Upper lobe of left lung (tissue), 4 donors: ENCODE measurements at regions not wholly inside any gene's neighbourhood (a gene's known extent, or its start where the extent isn't known, plus 50 kb on each side); places are given as distances from the start of the nearest gene placed in this dataset.

Experiments used
- EP300 ChIP-seq, 4 donors: sonication (generic); formaldehyde crosslinking; IDR thresholded peaks; one replicate each; pipeline ENCODE4 v1.5.1; 2017; ENCODE audit warnings: antibody characterized with exemption in 4 of 4, control low read depth in 2 of 4
- POLR2A ChIP-seq, 4 donors: fragments of 450-650 bp; IDR thresholded peaks; one replicate each; pipeline ENCODE4 v1.5.1; 2016 to 2017; ENCODE audit warnings: antibody characterized with exemption in 4 of 4, mild to moderate bottlenecking in 2 of 4
- POLR2AphosphoS5 ChIP-seq, 2 donors: sonication (generic); formaldehyde crosslinking; IDR thresholded peaks; one replicate each; pipeline ENCODE4 v1.5.1; 2017; ENCODE audit warnings: antibody characterized with exemption in 2 of 2
- TF ChIP-seq, protein P1 (sequence below), 6 experiments: fragments of 450-650 bp in 4 of 6; fragments of 200-600 bp in 2 of 6; sonication (generic) in 2 of 6; IDR thresholded peaks; one replicate each; pipeline ENCODE4 v1.5.1; 2016 to 2019; ENCODE audit warnings: antibody characterized with exemption in 6 of 6

DNA sequence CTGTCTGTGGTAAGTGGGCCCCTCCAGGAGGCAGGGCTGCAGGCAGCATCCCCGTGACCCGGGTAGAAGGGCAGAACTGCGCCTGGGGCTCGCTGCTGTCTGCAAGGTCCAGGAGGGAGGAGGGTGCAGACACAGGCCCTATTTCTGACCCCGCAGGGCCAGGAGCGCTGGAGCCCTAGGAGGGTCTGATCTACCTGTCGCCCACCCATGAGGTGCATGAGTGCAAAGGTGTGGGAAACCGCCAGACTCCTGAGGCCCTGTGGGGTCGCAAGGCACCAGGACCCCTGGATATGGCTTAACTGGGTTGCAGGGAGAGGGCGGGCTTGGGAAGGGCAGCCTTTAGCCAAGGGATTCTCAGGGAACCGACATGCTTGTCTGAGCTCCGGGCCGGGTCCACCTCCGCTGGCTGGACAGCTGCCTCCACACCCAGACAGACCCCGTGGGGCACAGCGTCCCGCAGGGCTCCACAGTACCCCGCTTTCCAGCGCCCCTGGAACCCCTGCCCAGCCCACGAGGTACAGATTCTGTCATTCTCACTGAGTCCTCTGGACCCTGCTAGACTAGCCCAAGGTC is 72.9 kb upstream of the TSPAN11 start:
- TF ChIP-seq, protein P1, sequence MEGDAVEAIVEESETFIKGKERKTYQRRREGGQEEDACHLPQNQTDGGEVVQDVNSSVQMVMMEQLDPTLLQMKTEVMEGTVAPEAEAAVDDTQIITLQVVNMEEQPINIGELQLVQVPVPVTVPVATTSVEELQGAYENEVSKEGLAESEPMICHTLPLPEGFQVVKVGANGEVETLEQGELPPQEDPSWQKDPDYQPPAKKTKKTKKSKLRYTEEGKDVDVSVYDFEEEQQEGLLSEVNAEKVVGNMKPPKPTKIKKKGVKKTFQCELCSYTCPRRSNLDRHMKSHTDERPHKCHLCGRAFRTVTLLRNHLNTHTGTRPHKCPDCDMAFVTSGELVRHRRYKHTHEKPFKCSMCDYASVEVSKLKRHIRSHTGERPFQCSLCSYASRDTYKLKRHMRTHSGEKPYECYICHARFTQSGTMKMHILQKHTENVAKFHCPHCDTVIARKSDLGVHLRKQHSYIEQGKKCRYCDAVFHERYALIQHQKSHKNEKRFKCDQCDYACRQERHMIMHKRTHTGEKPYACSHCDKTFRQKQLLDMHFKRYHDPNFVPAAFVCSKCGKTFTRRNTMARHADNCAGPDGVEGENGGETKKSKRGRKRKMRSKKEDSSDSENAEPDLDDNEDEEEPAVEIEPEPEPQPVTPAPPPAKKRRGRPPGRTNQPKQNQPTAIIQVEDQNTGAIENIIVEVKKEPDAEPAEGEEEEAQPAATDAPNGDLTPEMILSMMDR (IDR thresholded peaks at IDR 0.05) = no peak
- TF ChIP-seq POLR2AphosphoS5 (IDR thresholded peaks at IDR 0.05) (no peak), EP300 (IDR thresholded peaks at IDR 0.05) (no peak), POLR2A (IDR thresholded peaks at IDR 0.05) (no peak)
